ENCODE measurements at regions not wholly inside any gene's neighbourhood (a gene's known extent, or its start where the extent isn't known, plus 50 kb on each side); places are given as distances from the start of the nearest gene placed in this dataset.
A peak's percentile ranks its signal among the peaks of the same experiment; 100 is the strongest.

GRCh38 chr6:24987446-24988115 is 51.8 kb upstream of the RIPOR2 start:
- DNase-seq = no peak

DNA sequence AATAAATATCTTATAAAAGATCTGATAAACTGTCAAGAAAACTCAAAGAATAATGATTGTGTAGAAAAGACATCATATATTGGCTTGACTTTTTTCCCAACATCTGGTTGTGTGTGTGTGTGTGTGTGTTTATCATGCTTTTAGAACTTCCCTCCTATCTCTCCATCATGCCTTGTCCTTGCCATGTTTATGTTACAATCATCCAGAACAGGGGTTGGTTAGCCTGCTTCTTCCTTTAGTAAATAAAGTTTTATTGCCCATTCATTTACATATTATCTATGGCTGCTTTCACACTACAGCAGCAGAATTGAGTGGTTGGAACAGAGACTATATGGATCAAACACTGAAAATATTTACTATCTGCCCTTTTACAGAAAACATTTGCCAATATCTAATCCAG is 52.8 kb upstream of the RIPOR2 start:
- DNase-seq = no peak

DNA sequence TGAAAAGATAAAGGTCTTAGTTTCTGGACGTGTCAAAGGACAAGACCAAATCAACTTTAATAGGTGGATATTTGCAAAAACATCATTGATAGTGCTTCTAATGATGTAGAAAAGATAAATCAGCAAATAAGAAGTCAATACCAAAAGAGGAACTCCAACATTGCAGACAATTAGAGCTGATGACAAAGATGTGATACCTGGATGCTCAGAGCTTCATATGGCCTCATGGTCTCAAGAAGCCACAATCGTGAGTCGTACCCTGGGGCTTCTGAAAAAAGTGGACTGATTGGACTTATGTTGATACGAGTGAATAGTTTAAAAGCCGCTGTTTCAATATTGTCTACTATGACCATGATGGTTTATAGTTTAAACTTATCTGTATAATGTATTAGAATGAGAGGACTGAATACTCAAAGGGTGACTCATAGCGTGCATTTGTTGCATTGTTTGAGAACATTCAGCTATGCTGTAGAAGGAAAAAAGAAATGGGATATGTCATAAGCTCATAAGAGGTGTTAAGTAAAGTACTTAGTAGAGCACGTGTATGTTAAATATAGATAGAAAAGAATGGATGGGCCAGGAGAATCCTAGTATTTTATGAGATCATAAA is 54.6 kb upstream of the RIPOR2 start:
- DNase-seq = no peak

DNA sequence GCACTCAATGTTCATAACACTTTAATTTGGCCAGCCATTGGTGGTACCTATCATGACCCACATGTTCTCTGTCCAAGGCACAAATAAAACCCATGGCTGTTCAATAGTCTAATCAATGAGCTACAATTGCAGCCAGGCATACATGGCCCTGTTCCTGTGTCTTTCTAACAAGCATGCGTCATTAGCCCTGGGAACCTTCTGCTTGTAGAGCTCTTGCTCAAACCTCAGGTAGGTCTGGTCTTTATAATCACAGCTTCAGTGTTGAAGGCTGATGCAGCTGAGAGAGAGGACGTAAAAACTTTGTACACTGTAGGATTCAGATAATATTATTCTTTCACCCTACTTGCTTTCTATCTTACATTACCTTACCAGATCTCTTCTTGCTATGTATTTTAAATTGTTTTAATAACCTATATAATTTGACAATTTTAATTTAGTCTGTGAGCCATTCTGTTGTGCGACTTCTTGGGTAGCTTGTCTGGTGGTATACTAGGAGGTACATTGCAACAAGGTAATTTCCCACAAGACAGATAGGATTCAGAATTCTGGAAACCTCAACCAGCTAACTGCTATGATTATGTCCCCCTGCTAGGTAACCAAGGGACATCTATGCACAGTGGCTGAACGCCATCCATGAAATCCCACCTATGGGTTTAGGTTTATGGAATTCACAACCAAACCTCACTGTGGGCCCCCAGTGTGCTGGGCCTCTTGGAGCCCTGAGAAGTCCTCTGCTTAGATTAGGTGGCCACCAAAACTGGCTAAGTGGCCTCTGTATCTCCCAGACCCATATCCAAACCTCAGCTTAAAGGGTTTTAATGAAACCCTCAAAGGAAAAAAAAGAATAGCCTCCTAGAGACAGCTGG is 55.4 kb upstream of the RIPOR2 start:
- DNase-seq = no peak

- peak; percentile 36 for DNase-seq
Observed at GRCh38 chr6:24991810-24992467, 56.2 kb upstream of the RIPOR2 start.

DNA sequence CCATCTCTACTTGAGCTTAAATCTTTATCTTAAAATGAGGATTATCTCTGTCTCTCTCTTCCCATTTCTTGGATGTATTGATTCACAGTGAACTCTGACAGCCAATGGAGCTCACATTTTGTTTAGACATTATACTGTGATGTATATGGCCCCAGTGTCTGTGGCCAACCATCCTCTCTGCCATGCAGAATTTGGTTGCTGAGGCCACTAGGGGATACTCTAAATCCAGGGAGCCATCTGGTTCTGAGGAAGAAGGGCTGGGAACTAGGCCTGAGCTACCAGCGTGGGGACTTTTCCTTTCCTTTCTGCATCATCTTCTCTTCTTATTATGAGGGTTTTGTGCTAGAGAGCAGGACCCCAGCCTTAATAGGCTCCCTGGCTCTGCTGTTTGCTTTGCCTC is 59.1 kb upstream of the RIPOR2 start:
- DNase-seq = no peak

DNA sequence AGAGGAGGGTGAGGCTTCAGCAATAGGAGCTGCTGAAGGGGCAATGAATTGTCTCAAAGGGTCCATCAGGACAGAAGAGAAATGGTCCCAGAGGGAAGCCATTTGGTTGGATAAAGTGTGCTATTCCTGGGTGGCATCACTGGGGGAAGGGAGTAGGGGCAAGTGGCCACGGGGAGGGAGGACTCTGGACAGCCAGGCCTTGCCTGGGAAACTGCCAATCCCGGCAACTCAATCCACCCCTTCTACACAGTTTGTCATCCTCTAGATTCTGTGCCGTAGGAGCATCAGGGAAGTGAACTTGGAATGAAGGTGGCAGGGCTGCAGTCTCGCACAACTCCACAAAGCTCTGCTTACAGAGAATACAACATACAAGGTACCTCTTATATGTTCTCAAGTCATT is 59.5 kb upstream of the RIPOR2 start:
- no peak for DNase-seq

GRCh38 chr6:24996269-24996836 is 60.6 kb upstream of the RIPOR2 start:
- DNase-seq = no peak

DNA sequence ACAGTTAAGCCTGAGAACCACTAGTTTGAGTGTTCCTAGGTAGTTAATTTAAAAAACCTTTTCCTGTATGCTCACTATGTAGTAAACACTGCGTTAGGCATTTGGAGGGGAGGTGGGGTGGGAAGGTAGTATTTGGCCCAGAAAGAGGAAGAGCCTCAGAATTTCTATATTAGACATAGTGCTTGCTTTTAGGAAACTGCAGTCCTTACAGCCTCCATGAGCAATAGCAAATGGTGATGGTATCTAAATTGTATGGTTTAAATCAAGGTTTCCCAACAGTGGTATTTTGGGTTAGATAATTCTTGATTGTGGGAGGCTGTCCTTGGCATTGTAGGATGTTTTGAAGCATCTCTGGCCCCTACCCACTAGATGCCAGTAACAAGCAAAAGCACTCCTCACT is 61.5 kb upstream of the RIPOR2 start:
- no peak for DNase-seq

- DNase-seq = no peak
Observed at GRCh38 chr6:24997905-24998304, 62.1 kb upstream of the RIPOR2 start.

DNA sequence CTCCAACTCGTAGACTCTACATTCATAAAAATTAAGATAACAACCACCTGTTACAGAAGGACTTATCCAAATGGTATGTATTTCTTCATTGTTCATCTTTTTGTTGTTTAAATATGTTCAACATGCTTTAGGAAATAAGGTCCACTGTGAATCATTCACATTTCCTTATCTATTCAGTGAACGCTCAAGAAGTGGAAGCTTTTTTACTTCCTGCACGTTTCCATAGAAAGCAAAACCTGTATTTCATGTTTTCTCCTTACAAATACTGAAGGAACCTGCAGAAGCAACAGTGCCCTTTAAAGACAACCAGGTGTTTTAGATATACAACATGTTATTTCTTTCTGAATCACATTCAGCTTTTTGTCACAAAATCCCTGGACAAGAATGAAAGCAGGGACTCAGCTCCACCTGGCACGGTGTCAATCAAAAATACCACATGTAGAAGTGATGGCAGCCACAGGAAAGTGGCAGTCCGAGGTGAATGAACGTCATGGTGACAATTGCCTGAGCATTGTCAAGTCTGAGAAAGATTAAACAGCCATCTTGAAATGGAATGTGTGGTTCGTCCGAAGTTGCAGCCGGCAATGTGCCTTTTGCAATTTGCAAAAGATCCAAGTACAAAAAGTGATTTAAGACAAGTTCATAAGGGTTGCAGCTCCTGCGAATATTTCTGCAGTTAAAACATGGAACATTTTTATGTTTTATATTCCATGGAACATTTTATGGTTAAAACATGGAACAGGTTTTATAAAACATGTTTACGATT is 66.7 kb upstream of the RIPOR2 start:
- no peak for DNase-seq

DNA sequence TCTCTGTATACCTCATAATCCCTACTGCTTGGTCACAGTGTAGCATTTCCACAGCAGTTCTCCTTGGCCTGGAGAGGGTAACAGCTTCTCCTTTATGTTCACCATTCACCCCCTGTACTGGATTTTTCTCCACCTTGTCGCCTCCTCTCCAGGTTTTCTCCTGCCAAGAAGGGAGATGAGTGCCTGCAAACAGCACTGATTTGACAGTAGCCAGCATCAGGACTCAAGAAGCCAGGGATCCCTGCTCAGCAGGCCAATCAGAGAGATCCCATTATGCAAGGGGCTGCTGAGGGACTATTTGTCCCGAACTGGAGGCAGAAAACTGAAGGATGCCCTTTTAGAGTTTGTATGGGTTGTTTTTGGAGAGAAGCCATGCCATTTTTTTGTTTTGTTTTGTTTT is 68.6 kb upstream of the RIPOR2 start:
- DNase-seq = no peak

GRCh38 chr6:25005010-25005409 is 69.2 kb upstream of the RIPOR2 start:
- no peak for DNase-seq

GRCh38 chr6:25006075-25006474 is 70.3 kb upstream of the RIPOR2 start:
- DNase-seq = no peak

DNA sequence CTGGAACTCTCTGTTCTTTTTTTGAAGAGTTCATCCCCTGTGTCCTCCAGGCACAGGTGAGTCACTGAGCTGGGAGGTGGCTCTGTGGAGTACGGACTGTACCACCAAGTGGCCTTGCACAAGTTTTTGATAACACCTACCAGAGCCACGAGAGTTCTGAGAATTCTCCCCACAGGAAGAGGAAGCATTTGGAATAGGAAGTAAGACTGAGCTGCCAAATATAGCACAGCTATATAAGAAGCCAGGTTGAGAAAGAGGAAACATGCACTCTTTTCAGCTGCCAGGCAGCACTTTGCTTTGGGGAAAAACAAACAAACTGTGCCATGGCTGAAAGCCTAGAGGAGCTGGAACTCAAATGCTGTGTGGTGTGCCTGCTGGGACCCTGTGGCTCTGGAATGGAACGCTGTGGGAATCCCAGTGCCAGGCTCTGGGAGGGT is 70.8 kb upstream of the RIPOR2 start:
- no peak for DNase-seq

DNA sequence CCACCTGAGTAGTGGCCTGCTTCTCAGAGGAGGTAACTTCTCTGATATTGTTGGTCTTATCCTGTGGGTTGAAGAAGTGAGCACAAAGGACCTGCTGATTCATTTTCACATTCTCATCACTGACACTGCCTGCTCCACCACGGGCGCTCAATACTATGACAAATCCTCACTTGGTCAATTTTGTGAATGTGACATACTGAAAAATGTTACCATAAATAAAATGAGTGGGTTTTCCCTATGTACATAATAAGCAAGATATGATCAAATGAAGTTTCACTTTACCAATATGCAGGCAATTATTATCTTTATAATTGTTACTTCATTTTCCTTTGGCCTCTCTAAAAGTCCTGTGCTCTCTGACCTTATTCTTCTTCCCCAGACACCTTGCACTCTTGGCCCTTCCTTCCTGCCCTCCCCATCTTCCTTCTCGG is 71.5 kb upstream of the RIPOR2 start:
- no peak for DNase-seq

DNA sequence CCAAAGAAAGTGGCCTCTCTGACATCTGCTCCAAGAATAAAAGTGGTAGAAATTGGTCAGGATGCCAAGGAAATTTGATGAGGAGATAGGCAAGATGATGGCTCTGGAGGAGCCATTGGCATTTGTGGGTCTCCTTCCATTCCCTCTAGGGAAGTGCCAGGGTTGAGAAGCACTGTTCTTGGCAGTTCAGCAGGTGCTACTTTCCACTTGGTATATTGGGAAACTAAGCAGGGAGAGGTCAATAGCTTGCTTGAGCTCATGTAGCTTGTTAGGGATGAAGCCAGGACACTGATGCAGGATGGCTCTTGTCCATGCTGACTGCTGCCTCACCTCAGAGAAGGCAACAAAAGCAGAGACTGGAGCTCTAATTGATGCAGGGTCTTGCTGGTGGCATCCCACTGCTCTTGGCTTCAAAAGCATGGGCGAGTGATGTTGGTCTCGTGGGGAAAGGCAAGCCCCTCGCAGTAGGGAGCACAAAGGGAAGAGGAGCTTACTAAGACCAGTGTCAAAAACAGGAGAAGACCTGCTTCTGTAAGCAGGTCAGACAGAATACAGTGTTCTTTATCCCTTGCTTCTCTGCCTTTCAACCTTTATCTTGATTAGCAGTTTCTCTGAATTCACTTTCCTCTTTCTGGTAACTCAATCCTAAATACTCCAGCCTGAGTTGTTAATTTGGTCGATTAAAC is 73.1 kb upstream of the RIPOR2 start:
- DNase-seq = no peak

GRCh38 chr6:25009393-25009710 is 73.6 kb upstream of the RIPOR2 start:
- DNase-seq = no peak

DNA sequence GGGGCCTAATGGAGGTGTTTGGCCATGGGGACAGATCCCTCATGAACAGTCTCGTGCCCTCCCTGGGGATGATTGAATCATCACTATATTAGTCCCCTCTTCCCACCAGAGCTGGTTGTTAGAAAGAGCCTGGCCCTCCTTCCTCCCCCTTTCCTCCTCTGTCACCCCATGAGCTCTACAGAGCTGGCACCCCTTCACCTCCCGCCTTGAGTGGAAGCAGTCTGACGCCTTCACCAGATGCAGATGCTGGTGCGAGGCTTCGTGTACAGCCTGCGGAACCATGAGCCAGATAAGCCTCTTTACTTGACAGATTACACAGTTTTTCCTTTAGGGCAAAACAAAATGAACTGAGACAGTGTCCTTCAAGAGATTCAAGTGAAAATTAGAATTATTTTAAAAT is 74.4 kb upstream of the RIPOR2 start:
- DNase-seq = no peak

GRCh38 chr6:25010902-25011625 is 75.3 kb upstream of the RIPOR2 start:
- no peak for DNase-seq

DNA sequence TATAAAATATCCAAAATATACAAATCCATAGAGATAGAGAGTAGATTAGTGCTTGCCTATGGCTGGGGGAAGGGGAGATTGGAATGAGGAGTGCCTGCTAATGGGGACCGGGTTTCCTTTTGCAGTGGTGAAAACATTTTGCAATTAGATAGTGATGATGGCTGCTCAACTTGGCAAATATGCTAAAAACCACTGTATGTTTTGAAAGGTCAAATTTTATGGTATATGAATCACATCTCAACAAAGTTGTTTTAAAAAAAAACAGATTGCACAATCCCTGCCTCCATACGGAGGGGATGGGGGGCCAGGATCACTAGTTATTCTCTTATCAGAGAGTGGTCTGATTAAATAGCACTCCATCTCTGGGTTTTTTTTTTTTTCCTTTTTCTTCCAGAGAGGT is 76.9 kb upstream of the RIPOR2 start:
- no peak for DNase-seq

Data from NCI-H1092 treated with DMSO at 0.1 percent for 48 hours (cell line).